A549 (cell line): ENCODE measurements at regions not wholly inside any gene's neighbourhood (a gene's known extent, or its start where the extent isn't known, plus 50 kb on each side); places are given as distances from the start of the nearest gene placed in this dataset.

Source experiments
- ATAC-seq, 2 experiments: fragments of 200-7000 bp in 1 of 2; fragments of >200 bp in 1 of 2; cut with Nextera tagmentation in 1 of 2; cut with Tn5 transposase in 1 of 2; 3 replicates each; pipeline versions ENCODE4 v1.8.0 to v1.9.1; 2018 to 2020; ENCODE audit warnings: mild to moderate bottlenecking in 1 of 2, moderate library complexity in 1 of 2
- CTCF ChIA-PET: fragments of 300-600 bp; sonication (Branson Sonifier 250); formaldehyde crosslinking; extraction: SDS; loops from one replicate; lab custom pipeline; 2021; ENCODE audit warnings: antibody characterized with exemption, inconsistent platforms; lab: Yijun Ruan, JAX
- POLR2A ChIA-PET: fragments of 350-600 bp; formaldehyde crosslinking; extraction: SDS; loops from one replicate; lab custom pipeline; 2021; ENCODE audit warnings: antibody characterized with exemption, inconsistent platforms; lab: Yijun Ruan, JAX
- DNase-seq, 2 experiments: peaks; one replicate each; pipeline versions ENCODE4 v3.0.0 to v3.0.0-alpha.2; 2011 to 2016; ENCODE audit warnings: low read depth in 1 of 2, low spot score in 1 of 2
- FAIRE-seq: peaks from 2 replicates; lab custom pipeline; 2011; peaks lifted over from hg19 to GRCh38; lab: Jason Lieb, UNC
- H3K27ac ChIP-seq, 2 experiments: fragments of >200 bp; sonication (Bioruptor Twin); formaldehyde crosslinking; 3 replicates each; pipeline ENCODE4 v1.5.1; 2016 to 2017
- H3K4me1 ChIP-seq: fragments of >200 bp; sonication (Bioruptor Twin); formaldehyde crosslinking; 3 replicates; pipeline ENCODE4 v1.6.1; 2016
- H3K4me2 ChIP-seq: fragments of >200 bp; sonication (Bioruptor Twin); formaldehyde crosslinking; 3 replicates; pipeline ENCODE4 v1.6.1; 2016
- H3K4me3 ChIP-seq: fragments of >200 bp; sonication (Bioruptor Twin); formaldehyde crosslinking; 3 replicates; pipeline ENCODE4 v1.5.1; 2016
- H3K9me3 ChIP-seq: fragments of >200 bp; sonication (Bioruptor Twin); formaldehyde crosslinking; 3 replicates; pipeline ENCODE4 v1.6.1; 2016
- CBX8 ChIP-seq: fragments of 200-600 bp; sonication (generic); IDR thresholded peaks from 2 replicates; pipeline ENCODE4 v1.6.1; 2016
- EP300 ChIP-seq, 2 experiments: fragments of >200 bp; sonication (Bioruptor Twin); formaldehyde crosslinking; IDR thresholded peaks; 2 replicates in 1 of 2; 3 replicates in 1 of 2; pipeline ENCODE4 v1.6.1; 2016 to 2017
- ESRRA ChIP-seq: fragments of 150-350 bp; IDR thresholded peaks from 2 replicates; pipeline ENCODE4 v1.6.1; 2014; ENCODE audit warnings: mild to moderate bottlenecking, low read length, borderline replicate concordance
- FOXS1 ChIP-seq: fragments of 250-450 bp; sonication (Bioruptor Pico); IDR thresholded peaks from 2 replicates; pipeline ENCODE4 v1.5.0; 2020; ENCODE audit warnings: mild to moderate bottlenecking, moderate library complexity
- HEYL ChIP-seq: fragments of 250-450 bp; sonication (Bioruptor Pico); IDR thresholded peaks from 2 replicates; pipeline ENCODE4 v1.8.0; 2021; ENCODE audit warnings: mild to moderate bottlenecking, moderate library complexity
- HOXB13 ChIP-seq: fragments of 250-450 bp; sonication (Bioruptor Pico); IDR thresholded peaks from 2 replicates; pipeline ENCODE4 v1.5.0; 2020; ENCODE audit warnings: low read depth, mild to moderate bottlenecking, moderate library complexity
- JUN ChIP-seq, 2 experiments: fragments of >200 bp; sonication (Bioruptor Twin); formaldehyde crosslinking; IDR thresholded peaks; 2 replicates in 1 of 2; 3 replicates in 1 of 2; pipeline ENCODE4 v1.6.1; 2016 to 2017
- KDM1A ChIP-seq: fragments of 200-600 bp; sonication (generic); IDR thresholded peaks from 2 replicates; pipeline ENCODE4 v1.6.1; 2016; ENCODE audit warnings: low read depth, mild to moderate bottlenecking
- MAZ ChIP-seq: fragments of 150-350 bp; IDR thresholded peaks from 2 replicates; pipeline ENCODE4 v1.6.1; 2014; ENCODE audit warnings: antibody characterized with exemption, low read depth, low read length, borderline replicate concordance
- NFE2L2 ChIP-seq: fragments of 150-350 bp; conservative IDR thresholded peaks from 2 replicates; pipeline ENCODE4 v1.6.1; 2014; ENCODE audit warnings: low read length
- NR3C1 ChIP-seq: fragments of >200 bp; sonication (Bioruptor Twin); formaldehyde crosslinking; IDR thresholded peaks from 3 replicates; pipeline ENCODE4 v1.6.1; 2017
- POLR2AphosphoS2 ChIP-seq: conservative IDR thresholded peaks from 2 replicates; pipeline ENCODE4 v1.6.1; 2012; ENCODE audit warnings: low read length, improper control_type of control experiment, inconsistent platforms
- RFX5 ChIP-seq: fragments of 450-650 bp; IDR thresholded peaks from 2 replicates; pipeline ENCODE4 v1.7.1; 2014; ENCODE audit warnings: antibody characterized with exemption, mild to moderate bottlenecking, moderate library complexity
- WGBS: methylation state at CpG from one replicate; pipeline ENCODE4 v1.1.6; 2017; ENCODE audit errors: missing lambda C conversion rate; 5-methylcytosine and 5-hydroxymethylcytosine counted together
- TF ChIP-seq, protein P1 (sequence below): IDR thresholded peaks from 2 replicates; pipeline ENCODE4 v1.6.1; 2012
- TF ChIP-seq, protein P2 (sequence below): fragments of 200-600 bp; sonication (generic); IDR thresholded peaks from 2 replicates; pipeline ENCODE4 v1.6.1; 2016; ENCODE audit warnings: antibody characterized with exemption, mild to moderate bottlenecking, moderate library complexity
- TF ChIP-seq, protein P3 (sequence below): IDR thresholded peaks from 2 replicates; pipeline ENCODE4 v1.6.1; 2012; ENCODE audit warnings: low read depth, borderline replicate concordance
- TF ChIP-seq, protein P4 (sequence below): IDR thresholded peaks from 2 replicates; pipeline ENCODE4 v1.6.1; 2012
- TF ChIP-seq, protein P5 (sequence below): fragments of 250-450 bp; sonication (Bioruptor Pico); IDR thresholded peaks from 2 replicates; pipeline ENCODE4 v1.5.0; 2020; ENCODE audit warnings: low read depth, mild to moderate bottlenecking, moderate library complexity

DNA sequence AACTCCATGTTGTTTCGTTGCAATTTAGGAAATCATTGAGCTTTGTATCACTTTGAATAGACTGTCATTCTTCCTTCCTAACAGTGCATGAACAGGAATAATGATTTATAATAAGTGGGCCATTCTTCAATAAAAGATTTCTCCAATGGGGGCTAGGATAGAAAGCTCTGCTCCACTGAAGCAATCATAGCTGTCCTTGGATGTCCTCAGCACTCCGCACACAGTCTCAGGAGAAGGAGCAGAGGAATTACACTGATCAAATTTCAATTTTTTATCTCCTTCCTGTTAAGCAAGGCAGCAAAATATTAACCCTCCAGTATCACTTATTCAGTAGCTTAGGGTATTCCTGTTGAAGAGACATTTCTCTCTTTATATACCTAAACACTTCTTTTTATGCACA is 532.7 kb upstream of the ST8SIA4 start:
- POLR2A ChIA-PET = no interaction called here
- ATAC-seq (no peak), FAIRE-seq (no peak), DNase-seq (no peak)
- TF ChIP-seq POLR2AphosphoS2 (no peak), MAZ (no peak), JUN (IDR thresholded peaks at IDR 0.05) (no peak), FOXS1 (CRISPR knock-in tag) (no peak), EP300 (IDR thresholded peaks at IDR 0.05) (no peak), ESRRA (no peak), RFX5 (no peak), HOXB13 (CRISPR knock-in tag) (no peak), HEYL (CRISPR knock-in tag) (no peak), NFE2L2 (no peak), NR3C1 (no peak)
- TF ChIP-seq, protein P1, sequence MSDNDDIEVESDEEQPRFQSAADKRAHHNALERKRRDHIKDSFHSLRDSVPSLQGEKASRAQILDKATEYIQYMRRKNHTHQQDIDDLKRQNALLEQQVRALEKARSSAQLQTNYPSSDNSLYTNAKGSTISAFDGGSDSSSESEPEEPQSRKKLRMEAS = no peak
- TF ChIP-seq, protein P2, sequence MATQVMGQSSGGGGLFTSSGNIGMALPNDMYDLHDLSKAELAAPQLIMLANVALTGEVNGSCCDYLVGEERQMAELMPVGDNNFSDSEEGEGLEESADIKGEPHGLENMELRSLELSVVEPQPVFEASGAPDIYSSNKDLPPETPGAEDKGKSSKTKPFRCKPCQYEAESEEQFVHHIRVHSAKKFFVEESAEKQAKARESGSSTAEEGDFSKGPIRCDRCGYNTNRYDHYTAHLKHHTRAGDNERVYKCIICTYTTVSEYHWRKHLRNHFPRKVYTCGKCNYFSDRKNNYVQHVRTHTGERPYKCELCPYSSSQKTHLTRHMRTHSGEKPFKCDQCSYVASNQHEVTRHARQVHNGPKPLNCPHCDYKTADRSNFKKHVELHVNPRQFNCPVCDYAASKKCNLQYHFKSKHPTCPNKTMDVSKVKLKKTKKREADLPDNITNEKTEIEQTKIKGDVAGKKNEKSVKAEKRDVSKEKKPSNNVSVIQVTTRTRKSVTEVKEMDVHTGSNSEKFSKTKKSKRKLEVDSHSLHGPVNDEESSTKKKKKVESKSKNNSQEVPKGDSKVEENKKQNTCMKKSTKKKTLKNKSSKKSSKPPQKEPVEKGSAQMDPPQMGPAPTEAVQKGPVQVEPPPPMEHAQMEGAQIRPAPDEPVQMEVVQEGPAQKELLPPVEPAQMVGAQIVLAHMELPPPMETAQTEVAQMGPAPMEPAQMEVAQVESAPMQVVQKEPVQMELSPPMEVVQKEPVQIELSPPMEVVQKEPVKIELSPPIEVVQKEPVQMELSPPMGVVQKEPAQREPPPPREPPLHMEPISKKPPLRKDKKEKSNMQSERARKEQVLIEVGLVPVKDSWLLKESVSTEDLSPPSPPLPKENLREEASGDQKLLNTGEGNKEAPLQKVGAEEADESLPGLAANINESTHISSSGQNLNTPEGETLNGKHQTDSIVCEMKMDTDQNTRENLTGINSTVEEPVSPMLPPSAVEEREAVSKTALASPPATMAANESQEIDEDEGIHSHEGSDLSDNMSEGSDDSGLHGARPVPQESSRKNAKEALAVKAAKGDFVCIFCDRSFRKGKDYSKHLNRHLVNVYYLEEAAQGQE = no peak
- TF ChIP-seq, protein P3, sequence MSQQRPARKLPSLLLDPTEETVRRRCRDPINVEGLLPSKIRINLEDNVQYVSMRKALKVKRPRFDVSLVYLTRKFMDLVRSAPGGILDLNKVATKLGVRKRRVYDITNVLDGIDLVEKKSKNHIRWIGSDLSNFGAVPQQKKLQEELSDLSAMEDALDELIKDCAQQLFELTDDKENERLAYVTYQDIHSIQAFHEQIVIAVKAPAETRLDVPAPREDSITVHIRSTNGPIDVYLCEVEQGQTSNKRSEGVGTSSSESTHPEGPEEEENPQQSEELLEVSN = no peak
- TF ChIP-seq, protein P4, sequence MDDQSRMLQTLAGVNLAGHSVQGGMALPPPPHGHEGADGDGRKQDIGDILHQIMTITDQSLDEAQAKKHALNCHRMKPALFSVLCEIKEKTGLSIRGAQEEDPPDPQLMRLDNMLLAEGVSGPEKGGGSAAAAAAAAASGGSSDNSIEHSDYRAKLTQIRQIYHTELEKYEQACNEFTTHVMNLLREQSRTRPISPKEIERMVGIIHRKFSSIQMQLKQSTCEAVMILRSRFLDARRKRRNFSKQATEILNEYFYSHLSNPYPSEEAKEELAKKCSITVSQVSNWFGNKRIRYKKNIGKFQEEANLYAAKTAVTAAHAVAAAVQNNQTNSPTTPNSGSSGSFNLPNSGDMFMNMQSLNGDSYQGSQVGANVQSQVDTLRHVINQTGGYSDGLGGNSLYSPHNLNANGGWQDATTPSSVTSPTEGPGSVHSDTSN = no peak
- TF ChIP-seq, protein P5, sequence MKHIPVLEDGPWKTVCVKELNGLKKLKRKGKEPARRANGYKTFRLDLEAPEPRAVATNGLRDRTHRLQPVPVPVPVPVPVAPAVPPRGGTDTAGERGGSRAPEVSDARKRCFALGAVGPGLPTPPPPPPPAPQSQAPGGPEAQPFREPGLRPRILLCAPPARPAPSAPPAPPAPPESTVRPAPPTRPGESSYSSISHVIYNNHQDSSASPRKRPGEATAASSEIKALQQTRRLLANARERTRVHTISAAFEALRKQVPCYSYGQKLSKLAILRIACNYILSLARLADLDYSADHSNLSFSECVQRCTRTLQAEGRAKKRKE (CRISPR knock-in tag) = no peak
- WGBS = 47% methylated on average over 2 of the region's 2 CpGs
- CTCF ChIA-PET = no interaction called here
- Histone ChIP-seq H3K4me1 (no peaks in the 10 kb centered on the region), H3K9me3 (no peaks in the 10 kb centered on the region), H3K4me2 (no peak overlapping the region), H3K4me3 (no peak overlapping the region), H3K27ac (no peak overlapping the region)

DNA sequence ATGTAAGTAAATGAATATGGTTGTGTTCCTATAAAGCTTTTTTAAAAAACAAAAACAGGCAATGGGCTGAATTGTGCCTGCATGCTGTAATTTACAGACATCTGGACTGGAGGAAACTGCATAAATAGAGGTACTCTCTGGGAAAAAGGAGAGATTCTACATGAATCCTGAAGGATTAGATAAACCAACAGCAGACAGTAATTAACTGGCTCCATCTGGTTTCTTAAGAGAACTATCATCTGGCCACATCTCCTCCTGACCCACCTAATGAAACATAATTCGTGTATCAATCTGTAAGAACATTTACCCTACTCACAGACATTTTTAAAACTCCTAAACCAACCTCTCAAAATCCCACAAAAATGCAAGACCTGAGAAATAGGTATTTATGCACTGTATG is 528.1 kb upstream of the ST8SIA4 start:
- WGBS = 6% methylated on average over 1 of the region's 1 CpG
- ATAC-seq = no peak
- Histone ChIP-seq H3K9me3 (no peaks in the 10 kb centered on the region), H3K4me3 (no peak overlapping the region), H3K27ac (no peak overlapping the region), H3K4me2 (no peak overlapping the region), H3K4me1 (no peaks in the 10 kb centered on the region)
- no peak for DNase-seq
- POLR2A ChIA-PET = no interaction called here
- no peak for TF ChIP-seq ESRRA
- CTCF ChIA-PET = no interaction called here
- no peak for FAIRE-seq

DNA sequence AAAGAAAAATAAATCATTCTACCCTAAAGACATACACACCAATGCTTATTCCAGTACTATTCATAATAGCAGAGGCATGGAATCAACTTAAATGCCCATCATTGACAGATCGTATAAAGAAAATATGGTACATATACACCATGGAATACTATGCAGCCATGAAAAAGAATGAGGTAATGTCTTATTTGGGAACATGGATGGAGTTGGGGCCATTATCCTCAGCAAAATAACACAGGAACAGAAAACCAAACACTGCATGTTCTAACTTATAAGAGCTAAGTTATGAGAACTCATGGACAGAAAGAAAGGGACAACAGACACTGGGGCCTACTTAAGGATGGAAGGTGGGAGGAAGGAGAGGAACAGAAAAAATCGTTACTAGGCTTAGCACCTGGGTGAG is 527.5 kb upstream of the ST8SIA4 start:
- POLR2A ChIA-PET = no interaction called here
- H3K9me3 ChIP-seq = no peaks in the 10 kb centered on the region
- H3K4me3 ChIP-seq = no peak overlapping the region
- TF ChIP-seq CBX8 = no peak
- TF ChIP-seq KDM1A = 0 out of 2 replicates have a peak, but pooled peaks have one; percentile 41
- FAIRE-seq (no peak), DNase-seq (no peak), ATAC-seq (no peak)
- 50% methylated on average over 2 of the region's 2 CpGs for WGBS
- CTCF ChIA-PET = no interaction called here
- H3K4me1 ChIP-seq = no peaks in the 10 kb centered on the region
- no peak overlapping the region for H3K4me2 ChIP-seq
- no peak overlapping the region for H3K27ac ChIP-seq
